VCaP (cell line): ENCODE measurements at regions not wholly inside any gene's neighbourhood (a gene's known extent, or its start where the extent isn't known, plus 50 kb on each side); places are given as distances from the start of the nearest gene placed in this dataset.

Experiments used
- H3K27ac ChIP-seq: fragments of 450-650 bp; 2 replicates; pipeline ENCODE4 v1.5.1; 2017
- CTCF ChIP-seq: fragments of 450-650 bp; conservative IDR thresholded peaks from 2 replicates; pipeline ENCODE4 v1.5.1; 2017; ENCODE audit warnings: mild to moderate bottlenecking, moderate library complexity

- no peak for TF ChIP-seq CTCF
- H3K27ac ChIP-seq = no peak overlapping the region
These were observed 396.5 kb downstream of the PRDM5 start for GRCh38 chr4:120526033-120526432.

DNA sequence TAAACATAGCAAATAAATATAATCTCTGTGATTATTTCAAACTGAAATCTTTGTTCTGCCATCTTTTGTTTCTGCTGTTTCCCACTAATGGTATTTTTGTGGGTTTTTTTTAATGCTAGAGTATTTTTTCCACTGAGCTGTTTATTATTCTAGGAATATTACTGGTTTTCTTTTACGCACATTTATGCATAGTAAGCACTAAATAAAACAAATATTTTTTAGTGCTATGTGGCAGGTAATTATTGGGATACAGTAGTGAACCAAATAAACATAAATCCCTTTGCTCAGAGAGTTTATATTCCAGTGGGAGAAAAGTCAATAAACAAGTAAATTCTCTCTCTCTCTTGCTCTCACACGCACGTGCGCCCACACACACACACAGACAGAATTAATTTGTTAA is 397.4 kb downstream of the PRDM5 start:
- TF ChIP-seq CTCF = no peak
- H3K27ac ChIP-seq = no peak overlapping the region

DNA sequence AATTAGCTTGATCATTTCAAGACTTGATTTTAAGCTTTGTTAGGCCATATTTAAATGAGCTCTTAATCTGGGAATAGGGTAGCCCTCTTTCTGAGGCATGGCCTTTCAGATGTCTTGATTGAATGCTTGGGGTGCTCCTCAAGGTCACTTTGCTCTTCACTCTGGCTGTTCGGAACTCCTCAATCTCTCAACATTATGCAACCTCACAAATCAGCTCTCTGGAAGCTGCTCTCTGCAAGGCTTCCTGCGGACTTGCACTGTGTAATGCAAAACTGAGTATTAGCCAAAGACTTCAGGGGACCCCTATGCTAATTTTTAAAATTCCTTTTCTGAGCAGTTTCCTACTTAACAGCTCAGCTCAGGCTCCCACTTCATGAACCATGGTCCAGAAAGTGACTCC is 398.3 kb downstream of the PRDM5 start:
- TF ChIP-seq CTCF = no peak
- no peak overlapping the region for H3K27ac ChIP-seq

DNA sequence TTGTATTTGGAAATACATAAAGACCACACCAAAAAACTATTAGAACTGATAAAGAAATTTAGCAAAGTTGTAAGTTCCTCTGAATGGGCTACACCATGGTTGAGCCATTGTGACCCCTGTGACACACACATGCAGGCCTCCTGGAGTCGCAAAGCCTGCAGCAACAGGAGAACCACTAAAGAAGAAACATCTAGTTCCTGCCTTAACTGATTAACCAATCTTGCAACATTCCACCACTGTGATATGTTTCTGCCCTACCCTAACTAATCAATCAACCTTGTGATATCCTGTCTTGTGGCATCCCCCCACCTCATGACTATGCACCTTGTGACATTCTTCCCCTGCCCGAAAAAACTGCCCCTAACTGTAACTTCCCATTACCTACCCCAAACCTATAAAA is 401.8 kb downstream of the PRDM5 start:
- no peak overlapping the region for H3K27ac ChIP-seq

GRCh38 chr4:120517966-120518365 is 404.6 kb downstream of the PRDM5 start:
- no peak for TF ChIP-seq CTCF
- no peak overlapping the region for H3K27ac ChIP-seq

More for the DNA sequence above, 401.8 kb downstream of the PRDM5 start:
- no peak for TF ChIP-seq CTCF

DNA sequence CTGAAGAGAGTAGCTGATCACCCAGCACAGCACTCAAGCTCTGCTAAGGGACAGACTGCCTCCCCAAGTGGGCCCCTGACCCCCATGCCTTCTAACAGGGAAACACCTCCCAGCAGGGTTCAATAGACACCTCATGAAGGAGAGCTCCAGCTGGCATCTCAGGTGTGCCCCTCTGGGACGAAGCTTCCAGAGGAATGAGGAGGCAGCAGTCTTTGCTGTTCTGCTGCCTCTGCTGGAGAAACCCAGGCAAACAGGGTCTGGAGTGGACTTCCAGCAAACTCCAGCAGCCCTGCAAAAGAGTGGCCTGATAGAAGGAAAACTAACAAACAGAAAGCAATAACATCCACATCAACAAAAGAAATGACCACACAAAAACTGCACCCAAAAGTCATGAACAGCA is 412.8 kb downstream of the PRDM5 start:
- no peak for TF ChIP-seq CTCF
- no peak overlapping the region for H3K27ac ChIP-seq

DNA sequence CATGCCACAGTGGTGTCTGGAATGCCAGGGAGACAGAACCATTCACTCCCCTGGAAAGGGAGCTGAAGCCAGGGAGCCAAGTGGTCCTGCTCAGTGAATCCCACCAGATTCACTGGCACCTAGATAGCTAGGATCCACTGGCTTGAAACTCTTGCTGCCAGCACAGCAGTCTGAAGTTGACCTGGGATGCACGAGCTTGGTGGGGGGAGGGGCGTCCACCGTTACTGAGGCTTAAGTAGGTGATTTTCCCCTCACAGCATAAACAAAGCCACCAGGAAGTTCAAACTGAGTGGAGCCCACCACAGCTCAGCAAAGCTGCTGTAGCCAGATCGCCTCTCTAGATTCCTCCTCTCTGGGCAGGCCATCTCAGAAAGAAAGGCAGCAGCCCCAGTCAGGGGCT is 413.3 kb downstream of the PRDM5 start:
- no peak for TF ChIP-seq CTCF
- no peak overlapping the region for H3K27ac ChIP-seq

GRCh38 chr4:120508036-120508435 is 414.5 kb downstream of the PRDM5 start:
- no peak for TF ChIP-seq CTCF
- no peak overlapping the region for H3K27ac ChIP-seq
